IPS-18a (cell line): ENCODE measurements at regions not wholly inside any gene's neighbourhood (a gene's known extent, or its start where the extent isn't known, plus 50 kb on each side); places are given as distances from the start of the nearest gene placed in this dataset.

Experiments used
- H3K27ac ChIP-seq: one replicate; pipeline ENCODE4 v1.5.1; 2013; ENCODE audit warnings: low read length
- H3K27me3 ChIP-seq: one replicate; pipeline ENCODE4 v1.6.1; 2013; ENCODE audit warnings: mild to moderate bottlenecking, low read length; ENCODE audit not compliant: control insufficient read depth, insufficient read depth
- H3K36me3 ChIP-seq: one replicate; pipeline ENCODE4 v1.6.1; 2013; ENCODE audit warnings: low read depth, low read length; ENCODE audit not compliant: control insufficient read depth
- H3K4me1 ChIP-seq: one replicate; pipeline ENCODE4 v1.6.1; 2013; ENCODE audit warnings: low read depth, low read length; ENCODE audit not compliant: control insufficient read depth
- H3K4me3 ChIP-seq: one replicate; pipeline ENCODE4 v1.5.1; 2013; ENCODE audit warnings: low read length
- H3K9ac ChIP-seq: one replicate; pipeline ENCODE4 v1.6.1; 2013; ENCODE audit warnings: mild to moderate bottlenecking, low read length, moderate library complexity
- H3K9me3 ChIP-seq: one replicate; pipeline ENCODE4 v1.6.1; 2013; ENCODE audit warnings: low read depth, low read length; ENCODE audit not compliant: control insufficient read depth

GRCh38 chrX:155679715-155680114, 67.0 kb upstream of the TMLHE start:
- no peaks in the 10 kb centered on the region for H3K27me3 ChIP-seq
- H3K27ac ChIP-seq, result no peak overlapping the region
- peaks cover 17% of the 10 kb centered on the region for H3K9me3 ChIP-seq
- no peak overlapping the region for H3K9ac ChIP-seq
- no peaks in the 10 kb centered on the region for H3K36me3 ChIP-seq
- H3K4me3 ChIP-seq, result no peak overlapping the region
- no peaks in the 10 kb centered on the region for H3K4me1 ChIP-seq

GRCh38 chrX:155673338-155673737, 60.6 kb upstream of the TMLHE start:
- Histone ChIP-seq H3K4me3 (no peak overlapping the region), H3K4me1 (no peaks in the 10 kb centered on the region), H3K9ac (no peak overlapping the region), H3K36me3 (no peaks in the 10 kb centered on the region), H3K27ac (no peak overlapping the region), H3K9me3 (peaks cover 23% of the 10 kb centered on the region), H3K27me3 (no peaks in the 10 kb centered on the region)

GRCh38 chrX:155666741-155667140, 54.0 kb upstream of the TMLHE start:
- Histone ChIP-seq H3K9me3 (peaks cover 18% of the 10 kb centered on the region), H3K27ac (no peak overlapping the region), H3K36me3 (no peaks in the 10 kb centered on the region), H3K4me3 (no peak overlapping the region), H3K27me3 (no peaks in the 10 kb centered on the region), H3K9ac (no peak overlapping the region), H3K4me1 (no peaks in the 10 kb centered on the region)
